Panc1 (cell line): ENCODE measurements at regions not wholly inside any gene's neighbourhood (a gene's known extent, or its start where the extent isn't known, plus 50 kb on each side); places are given as distances from the start of the nearest gene placed in this dataset.

ENCODE experiments used
- ATAC-seq: fragments of 200-7000 bp; cut with Tn5 transposase; 2 replicates; pipeline ENCODE4 v1.9.1; 2020; ENCODE audit warnings: mild to moderate bottlenecking, moderate library complexity
- BruUV-seq: library from RNA; stranded (reverse); fragments of 400-500 nt; replicated peaks from 2 replicates; lab custom pipeline; 2021; lab: Mats Ljungman, UMichigan
- CTCF ChIA-PET: fragments of 300-600 bp; sonication (Branson Sonifier 250); formaldehyde crosslinking; loops from one replicate; lab custom pipeline; 2022; ENCODE audit warnings: antibody characterized with exemption; lab: Charles Lee
- POLR2A ChIA-PET: fragments of 300-600 bp; sonication (Branson Sonifier 250); formaldehyde crosslinking; loops from one replicate; lab custom pipeline; 2022; ENCODE audit warnings: antibody characterized with exemption; lab: Charles Lee
- DNase-seq: peaks from one replicate; pipeline ENCODE4 v3.0.0-alpha.2; 2010; ENCODE audit warnings: low read depth, low spot score
- H3K27ac ChIP-seq: 2 replicates; pipeline ENCODE4 v1.5.1; 2011; ENCODE audit warnings: mild to moderate bottlenecking, low read length, inconsistent platforms
- H3K27me3 ChIP-seq: fragments of 200-500 bp; sonication (Bioruptor generic); 2 replicates; pipeline ENCODE4 v1.6.0; 2014; ENCODE audit warnings: low read length, inconsistent platforms; ENCODE audit not compliant: control insufficient read depth, insufficient read depth
- H3K36me3 ChIP-seq: fragments of 200-500 bp; sonication (Bioruptor generic); 2 replicates; pipeline ENCODE4 v1.5.1; 2014; ENCODE audit warnings: inconsistent platforms, mild to moderate bottlenecking, low read length, moderate library complexity; ENCODE audit not compliant: control insufficient read depth, insufficient read depth
- H3K4me1 ChIP-seq: 2 replicates; pipeline ENCODE4 v1.5.1; 2011; ENCODE audit warnings: inconsistent platforms, mild to moderate bottlenecking, low read length, moderate library complexity; ENCODE audit not compliant: control insufficient read depth, insufficient read depth
- H3K4me3 ChIP-seq, 2 experiments: 2 replicates each; pipeline ENCODE4 v1.5.1; 2011 to 2012; ENCODE audit warnings: low read depth in 2 of 2, low read length in 2 of 2, mild to moderate bottlenecking in 2 of 2, inconsistent platforms in 1 of 2, moderate library complexity in 1 of 2
- H3K9me3 ChIP-seq: fragments of 200-500 bp; sonication (Bioruptor generic); 2 replicates; pipeline ENCODE4 v1.5.1; 2014; ENCODE audit warnings: low read depth, mild to moderate bottlenecking, inconsistent platforms, low read length, moderate library complexity; ENCODE audit not compliant: control insufficient read depth, insufficient read depth
- CTCF ChIP-seq: fragments of 450-650 bp; IDR thresholded peaks from 2 replicates; pipeline ENCODE4 v1.5.1; 2017; ENCODE audit warnings: mild to moderate bottlenecking
- POLR2AphosphoS5 ChIP-seq: IDR thresholded peaks from 2 replicates; pipeline ENCODE4 v1.6.1; 2012; ENCODE audit warnings: mild to moderate bottlenecking, low read depth, low read length, moderate library complexity
- REST ChIP-seq, 2 experiments: IDR thresholded peaks; 2 replicates each; pipeline ENCODE4 v1.6.1; 2011 to 2012; ENCODE audit warnings: low read depth in 2 of 2, control low read depth in 1 of 2, low read length in 1 of 2, mild to moderate bottlenecking in 1 of 2, moderate library complexity in 1 of 2; ENCODE audit not compliant: insufficient read depth in 1 of 2
- SIN3A ChIP-seq: IDR thresholded peaks from 2 replicates; pipeline ENCODE4 v1.6.1; 2012; ENCODE audit warnings: low read depth, mild to moderate bottlenecking, low read length, moderate library complexity, borderline replicate concordance; ENCODE audit not compliant: insufficient read depth
- TCF7L2 ChIP-seq: IDR thresholded peaks from 2 replicates; pipeline ENCODE4 v1.6.1; 2011; ENCODE audit warnings: mild to moderate bottlenecking, low read depth, low read length, inconsistent platforms
- in situ Hi-C: cut with HindIII; loops from 2 replicates; pipeline ENCODE4 v1.10.0; 2016; ENCODE audit warnings: low sequenced_read_pairs, low pct_unique_long_range_greater_than_20kb
- intact Hi-C: fragments of 100-400 bp; cut with micrococcal nuclease; formaldehyde crosslinking; loops from one replicate; pipeline ENCODE4 v1.10.0; 2022; ENCODE audit not compliant: unreplicated experiment

- Histone ChIP-seq H3K36me3 (no peaks in the 10 kb centered on the region), H3K27ac (no peak overlapping the region), H3K4me3 (no peak overlapping the region), H3K9me3 (no peaks in the 10 kb centered on the region), H3K27me3 (no peaks in the 10 kb centered on the region; the same call in 1 of the 2 replicates), H3K4me1 (no peaks in the 10 kb centered on the region)
- ATAC-seq: no peak
- no peak for DNase-seq
- intact Hi-C loops: no loop called here
- POLR2A ChIA-PET: no interaction called here
- TF ChIP-seq REST (IDR thresholded peaks at IDR 0.05; ENCODE audit: insufficient read depth in 1 of 2, low read depth in 2 of 2, low read length in 1 of 2): no peak
- TF ChIP-seq POLR2AphosphoS5: no peak
- no peak for TF ChIP-seq CTCF
- TF ChIP-seq TCF7L2: no peak
- TF ChIP-seq SIN3A: no peak
- BruUV-seq: no TSS peak
- CTCF ChIA-PET: no interaction called here
- in situ Hi-C loops: no loop called here
These were observed 292.4 kb upstream of the SOX14 start for GRCh38 chr3:137471558-137472204.

DNA sequence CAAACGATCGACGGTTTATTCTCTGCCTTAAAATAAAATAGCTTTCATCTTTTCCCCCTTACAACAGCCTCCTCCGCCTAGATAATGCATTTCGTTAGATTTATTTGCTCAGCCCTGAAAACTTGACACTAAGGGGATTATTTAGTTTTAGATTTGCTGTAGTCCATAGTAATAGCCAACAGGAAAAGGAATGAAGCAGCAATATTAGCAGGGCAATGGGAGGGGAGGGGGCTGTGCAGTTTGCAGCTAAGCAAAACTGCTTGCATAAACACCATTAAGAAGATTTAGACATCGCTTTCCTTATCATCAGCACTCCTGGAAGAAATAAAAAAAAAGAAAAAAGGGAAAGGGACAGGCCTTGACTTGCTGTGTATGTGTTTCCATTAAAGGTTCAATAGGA is 286.5 kb upstream of the SOX14 start:
- no peak for TF ChIP-seq CTCF
- in situ Hi-C loops: no loop called here
- no peak for DNase-seq
- ChIA-PET CTCF (interaction anchor here (0.7 kb wide), 1 partner anchor 445 kb away, joined by 3 read pairs; no protein-coding TSS in a partner anchor), POLR2A (no interaction called here)
- H3K36me3 ChIP-seq: no peaks in the 10 kb centered on the region
- no peaks in the 10 kb centered on the region for H3K27me3 ChIP-seq
- no peak for ATAC-seq
- intact Hi-C loops: no loop called here
- H3K4me1 ChIP-seq: no peaks in the 10 kb centered on the region
- H3K9me3 ChIP-seq: no peaks in the 10 kb centered on the region
- no peak overlapping the region for H3K4me3 ChIP-seq
- H3K27ac ChIP-seq: no peak overlapping the region
- BruUV-seq: no TSS peak
